IMR-90 (cell line): ENCODE measurements at regions not wholly inside any gene's neighbourhood (a gene's known extent, or its start where the extent isn't known, plus 50 kb on each side); places are given as distances from the start of the nearest gene placed in this dataset.

Experiments used
- ATAC-seq: fragments of 200-7000 bp; cut with Tn5 transposase; 2 replicates; pipeline ENCODE4 v1.9.1; 2020; ENCODE audit warnings: low read depth, mild to moderate bottlenecking, moderate library complexity
- BruUV-seq: library from RNA; stranded (reverse); fragments of 400-500 nt; replicated peaks from 2 replicates; lab custom pipeline; 2021; lab: Mats Ljungman, UMichigan
- CTCF ChIA-PET: fragments of 300-600 bp; formaldehyde crosslinking; extraction: SDS; loops from one replicate; lab custom pipeline; 2021; ENCODE audit warnings: antibody characterized with exemption; lab: Yijun Ruan, JAX
- POLR2A ChIA-PET: fragments of 300-600 bp; sonication (Branson Sonifier 250); formaldehyde crosslinking; loops from one replicate; lab custom pipeline; 2022; ENCODE audit warnings: antibody characterized with exemption; ENCODE audit not compliant: unreplicated experiment; lab: Charles Lee
- DNase-seq: peaks from one replicate; pipeline ENCODE4 v3.0.0; 2013
- H2AFZ ChIP-seq: replicated peaks from 2 replicates; pipeline ENCODE3; 2013; ENCODE audit warnings: low read length, mild to moderate bottlenecking; ENCODE audit not compliant: poor library complexity
- H2AK5ac ChIP-seq: 2 replicates; pipeline ENCODE4 v1.6.1; 2013; ENCODE audit warnings: low read depth, low read length, inconsistent platforms
- H2AK9ac ChIP-seq: replicated peaks from 2 replicates; pipeline ENCODE3; 2013; ENCODE audit warnings: mild to moderate bottlenecking, low read depth, low read length, moderate library complexity; ENCODE audit not compliant: poor library complexity
- H2BK120ac ChIP-seq: 2 replicates; pipeline ENCODE4 v1.6.1; 2013; ENCODE audit warnings: low read depth, low read length, inconsistent platforms
- H2BK15ac ChIP-seq: 3 replicates; pipeline ENCODE4 v1.6.1; 2013; ENCODE audit warnings: low read depth, low read length, inconsistent platforms
- H2BK20ac ChIP-seq: 2 replicates; pipeline ENCODE4 v1.6.1; 2013; ENCODE audit warnings: low read depth, mild to moderate bottlenecking, inconsistent platforms, low read length, moderate library complexity
- H2BK5ac ChIP-seq: 2 replicates; pipeline ENCODE4 v1.6.1; 2013; ENCODE audit warnings: mild to moderate bottlenecking, low read depth, low read length, inconsistent platforms; ENCODE audit not compliant: poor library complexity, severe bottlenecking
- H3K14ac ChIP-seq: replicated peaks from 2 replicates; pipeline ENCODE4 v1.6.1; 2013; ENCODE audit warnings: low read depth, low read length, inconsistent platforms
- H3K18ac ChIP-seq: 2 replicates; pipeline ENCODE4 v1.6.1; 2013; ENCODE audit warnings: low read depth, low read length, control low read depth
- H3K23ac ChIP-seq: 2 replicates; pipeline ENCODE4 v1.6.1; 2013; ENCODE audit warnings: low read depth, low read length, inconsistent platforms
- H3K27ac ChIP-seq: 2 replicates; pipeline ENCODE4 v1.5.1; 2013; ENCODE audit warnings: mild to moderate bottlenecking, control low read depth, low read length; ENCODE audit not compliant: insufficient read depth
- H3K27me3 ChIP-seq: 2 replicates; pipeline ENCODE4 v1.6.1; 2013; ENCODE audit warnings: low read length; ENCODE audit not compliant: control insufficient read depth, insufficient read depth
- H3K36me3 ChIP-seq: 2 replicates; pipeline ENCODE4 v1.6.1; 2013; ENCODE audit warnings: low read length, mixed read lengths; ENCODE audit not compliant: control insufficient read depth, insufficient read depth
- H3K4ac ChIP-seq: 2 replicates; pipeline ENCODE4 v1.6.1; 2013; ENCODE audit warnings: low read depth, low read length, inconsistent platforms
- H3K4me1 ChIP-seq: 2 replicates; pipeline ENCODE4 v1.6.1; 2013; ENCODE audit warnings: low read length, mixed read lengths; ENCODE audit not compliant: control insufficient read depth, insufficient read depth
- H3K4me2 ChIP-seq: 2 replicates; pipeline ENCODE4 v1.6.1; 2013; ENCODE audit warnings: low read depth, mild to moderate bottlenecking, control low read depth, low read length, moderate library complexity
- H3K4me3 ChIP-seq: 2 replicates; pipeline ENCODE4 v1.5.1; 2013; ENCODE audit warnings: low read depth, mild to moderate bottlenecking, control low read depth, low read length, moderate library complexity; ENCODE audit not compliant: insufficient read depth
- H3K56ac ChIP-seq: 2 replicates; pipeline ENCODE4 v1.6.1; 2013; ENCODE audit warnings: low read length, inconsistent platforms; ENCODE audit not compliant: insufficient read depth; ENCODE audit errors: extremely low read depth
- H3K79me1 ChIP-seq, 2 experiments: 2 replicates each; pipeline ENCODE4 v1.6.1; 2013; ENCODE audit warnings: low read length in 2 of 2, inconsistent platforms in 1 of 2, low read depth in 1 of 2
- H3K9ac ChIP-seq: 2 replicates; pipeline ENCODE4 v1.6.1; 2013; ENCODE audit warnings: low read depth, low read length, control low read depth
- H3K9me1 ChIP-seq: 2 replicates; pipeline ENCODE4 v1.6.1; 2013; ENCODE audit warnings: low read length, inconsistent platforms; ENCODE audit not compliant: insufficient read depth
- H3K9me3 ChIP-seq: 2 replicates; pipeline ENCODE4 v1.6.1; 2013; ENCODE audit warnings: low read length; ENCODE audit not compliant: control insufficient read depth, insufficient read depth
- H4K20me1 ChIP-seq: 2 replicates; pipeline ENCODE4 v1.6.1; 2013; ENCODE audit warnings: low read length, inconsistent platforms; ENCODE audit not compliant: insufficient read depth
- H4K5ac ChIP-seq: 2 replicates; pipeline ENCODE4 v1.6.1; 2013; ENCODE audit warnings: mild to moderate bottlenecking, low read depth, low read length, control low read depth
- H4K8ac ChIP-seq, 2 experiments: 2 replicates each; pipeline ENCODE4 v1.6.1; 2013; ENCODE audit warnings: low read depth in 2 of 2, low read length in 2 of 2, control low read depth in 1 of 2, inconsistent platforms in 1 of 2
- H4K91ac ChIP-seq: 2 replicates; pipeline ENCODE4 v1.6.1; 2013; ENCODE audit warnings: low read depth, low read length, inconsistent platforms; ENCODE audit not compliant: insufficient read depth
- RCOR1 ChIP-seq: IDR thresholded peaks from 2 replicates; pipeline ENCODE4 v1.6.1; 2012; ENCODE audit warnings: mild to moderate bottlenecking, low read length, improper control_type of control experiment; ENCODE audit not compliant: insufficient replicate concordance
- WGBS, 2 experiments: methylation state at CpG; one replicate each; pipeline versions ENCODE4 v1.1.5 to v1.1.7; 2013; ENCODE audit warnings: missing lambda C conversion rate in 2 of 2; ENCODE audit not compliant: insufficient read length in 1 of 2; ENCODE audit errors: extremely low coverage in 2 of 2; 5-methylcytosine and 5-hydroxymethylcytosine counted together
- dilution Hi-C: fragments of 300-500 bp; cut with HindIII; formaldehyde crosslinking; loops from one replicate; pipeline ENCODE4 v1.14.3; 2018; ENCODE audit warnings: low sequenced_read_pairs; ENCODE audit not compliant: unreplicated experiment
- in situ Hi-C: fragments of 300-500 bp; cut with MboI; formaldehyde crosslinking; loops from 3 replicates; pipeline ENCODE4 v1.14.3; 2019; ENCODE audit warnings: low sequenced_read_pairs, inconsistent platforms, mixed read lengths
- intact Hi-C: fragments of 100-400 bp; cut with micrococcal nuclease; formaldehyde crosslinking; loops from 2 replicates; pipeline ENCODE4 v1.10.0; 2022

DNA sequence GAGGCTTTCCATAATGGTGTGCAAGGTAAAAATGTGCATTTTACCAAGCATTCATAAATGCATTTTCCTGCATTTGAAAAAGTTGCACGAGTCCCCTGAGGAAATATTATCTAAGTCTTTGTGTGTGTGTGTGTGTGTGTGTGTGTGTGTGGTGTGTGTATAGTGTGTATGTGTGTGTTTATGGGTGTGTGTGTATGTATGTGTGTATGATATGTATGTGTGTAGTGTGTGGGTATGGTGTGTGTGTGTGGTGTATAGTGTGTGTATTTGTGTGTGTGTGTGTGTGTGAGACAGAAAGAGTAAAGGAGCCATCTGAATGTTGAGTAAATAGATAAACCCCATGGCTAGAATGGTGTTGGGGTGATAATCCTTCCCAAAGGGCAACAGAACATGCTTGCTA is 229.6 kb upstream of the TBC1D5 start:
- no peak overlapping the region for H2AK9ac ChIP-seq
- no peak overlapping the region for H3K23ac ChIP-seq
- H2BK5ac ChIP-seq, result peak overlapping the region; percentile 83
- no peak for TF ChIP-seq RCOR1
- DNase-seq (no peak), ATAC-seq (no peak)
- no peak overlapping the region for H2AK5ac ChIP-seq
- H4K5ac ChIP-seq, result no peak overlapping the region
- POLR2A ChIA-PET, result no interaction called here
- H3K56ac ChIP-seq, result no peak overlapping the region
- no peaks in the 10 kb centered on the region for H3K36me3 ChIP-seq
- H4K8ac ChIP-seq, result no peak overlapping the region
- no peaks in the 10 kb centered on the region for H3K79me1 ChIP-seq
- CTCF ChIA-PET, result interaction anchor here (0.7 kb wide), 1 partner anchor 14 kb away, joined by 7 read pairs; no protein-coding TSS in a partner anchor
- in situ Hi-C loops (no loop called here), dilution Hi-C loops (no loop called here), intact Hi-C loops (no loop called here)
- H3K9me1 ChIP-seq, result no peaks in the 10 kb centered on the region
- no peak overlapping the region for H2AFZ ChIP-seq
- H4K20me1 ChIP-seq, result no peaks in the 10 kb centered on the region
- no peak overlapping the region for H3K4me3 ChIP-seq
- H3K18ac ChIP-seq, result no peak overlapping the region
- H4K91ac ChIP-seq, result no peak overlapping the region
- no peak overlapping the region for H2BK15ac ChIP-seq
- H3K27ac ChIP-seq, result no peak overlapping the region
- BruUV-seq, result no TSS peak
- H3K14ac ChIP-seq, result no peak overlapping the region
- no CpG with 5 or more reads among the region's 1 CpG for WGBS, 2 experiments
- H2BK120ac ChIP-seq, result no peak overlapping the region
- H3K9ac ChIP-seq, result no peak overlapping the region
- H3K4me2 ChIP-seq, result no peak overlapping the region
- H2BK20ac ChIP-seq, result no peak overlapping the region
- H3K4ac ChIP-seq, result no peak overlapping the region
- H3K4me1 ChIP-seq, result no peaks in the 10 kb centered on the region
- H3K27me3 ChIP-seq, result no peaks in the 10 kb centered on the region
- H3K9me3 ChIP-seq, result no peaks in the 10 kb centered on the region
